ENCODE measurements at regions not wholly inside any gene's neighbourhood (a gene's known extent, or its start where the extent isn't known, plus 50 kb on each side); places are given as distances from the start of the nearest gene placed in this dataset.

GRCh38 chr17:53101706-53102105 lies 721.0 kb upstream of the KIF2B start:
- Histone ChIP-seq H3K36me3 (replicated peaks in 1 of 2; ENCODE audit: control insufficient read depth in 2 of 2, insufficient read depth in 2 of 2, low read length in 2 of 2) (no peaks in the 10 kb centered on the region), H2BK15ac (ENCODE audit: low read length) (no peak overlapping the region), H3K14ac (ENCODE audit: low read length) (no peak overlapping the region), H3K79me1 (ENCODE audit: low read depth, low read length) (no peaks in the 10 kb centered on the region), H3K27ac (replicated peaks; ENCODE audit: low read length) (no peak overlapping the region), H3K4me2 (ENCODE audit: insufficient read depth, low read length, poor library complexity, severe bottlenecking) (no peak overlapping the region), H4K91ac (ENCODE audit: low read depth, low read length, poor library complexity) (no peak overlapping the region), H2AFZ (ENCODE audit: low read length) (no peak overlapping the region), H3K4ac (ENCODE audit: low read length) (no peak overlapping the region), H2BK12ac (ENCODE audit: low read length) (no peak overlapping the region), H2BK120ac (ENCODE audit: low read depth, low read length) (no peak overlapping the region), H3K23ac (ENCODE audit: low read depth, low read length, poor library complexity) (no peak overlapping the region), H4K8ac (ENCODE audit: low read depth, low read length) (no peak overlapping the region), H2BK5ac (ENCODE audit: low read length) (no peak overlapping the region), H3K9me3 (replicated peaks in 1 of 2; ENCODE audit: control insufficient read depth in 2 of 2, insufficient read depth in 1 of 2, low read depth in 1 of 2, low read length in 2 of 2) (no peaks in the 10 kb centered on the region), H3K4me1 (ENCODE audit: control insufficient read depth in 2 of 2, insufficient read depth in 1 of 2, low read depth in 1 of 2, low read length in 2 of 2) (no peaks in the 10 kb centered on the region), H3K18ac (ENCODE audit: low read length) (no peak overlapping the region), H3K4me3 (ENCODE audit: low read length in 2 of 2) (no peak overlapping the region), H3K27me3 (ENCODE audit: control insufficient read depth in 3 of 3, insufficient read depth in 3 of 3, low read depth in 1 of 3, low read length in 3 of 3) (no peaks in the 10 kb centered on the region), H2AK5ac (ENCODE audit: low read depth, low read length) (no peak overlapping the region), H3K9ac (ENCODE audit: low read depth, low read length, poor library complexity) (no peak overlapping the region)
- WGBS, 2 donors (ENCODE audit: extremely low coverage in 2 of 2, insufficient read length in 2 of 2, insufficient replicate concordance in 1 of 2), result no CpG with 5 or more reads among the region's 2 CpGs
- no peak for DNase-seq (ENCODE audit: low spot score)

- Histone ChIP-seq H3K36me3 (replicated peaks in 1 of 2; ENCODE audit: control insufficient read depth in 2 of 2, insufficient read depth in 2 of 2, low read length in 2 of 2) (no peaks in the 10 kb centered on the region), H3K27ac (replicated peaks; ENCODE audit: low read length) (no peak overlapping the region), H3K9me3 (replicated peaks in 1 of 2; ENCODE audit: control insufficient read depth in 2 of 2, insufficient read depth in 1 of 2, low read depth in 1 of 2, low read length in 2 of 2) (no peaks in the 10 kb centered on the region), H2BK12ac (ENCODE audit: low read length) (no peak overlapping the region), H2BK15ac (ENCODE audit: low read length) (no peak overlapping the region), H3K27me3 (ENCODE audit: control insufficient read depth in 3 of 3, insufficient read depth in 3 of 3, low read depth in 1 of 3, low read length in 3 of 3) (no peaks in the 10 kb centered on the region), H3K14ac (ENCODE audit: low read length) (no peak overlapping the region), H3K4me2 (ENCODE audit: insufficient read depth, low read length, poor library complexity, severe bottlenecking) (no peak overlapping the region), H3K79me1 (ENCODE audit: low read depth, low read length) (no peaks in the 10 kb centered on the region), H3K4me1 (ENCODE audit: control insufficient read depth in 2 of 2, insufficient read depth in 1 of 2, low read depth in 1 of 2, low read length in 2 of 2) (no peaks in the 10 kb centered on the region), H3K9ac (ENCODE audit: low read depth, low read length, poor library complexity) (no peak overlapping the region), H3K23ac (ENCODE audit: low read depth, low read length, poor library complexity) (no peak overlapping the region), H4K91ac (ENCODE audit: low read depth, low read length, poor library complexity) (no peak overlapping the region), H2AK5ac (ENCODE audit: low read depth, low read length) (no peak overlapping the region), H4K8ac (ENCODE audit: low read depth, low read length) (no peak overlapping the region), H2BK120ac (ENCODE audit: low read depth, low read length) (no peak overlapping the region), H3K4me3 (ENCODE audit: low read length in 2 of 2) (no peak overlapping the region), H3K4ac (ENCODE audit: low read length) (no peak overlapping the region), H2BK5ac (ENCODE audit: low read length) (no peak overlapping the region), H3K18ac (ENCODE audit: low read length) (no peak overlapping the region), H2AFZ (ENCODE audit: low read length) (no peak overlapping the region)
- no CpG with 5 or more reads among the region's 3 CpGs for WGBS, 2 donors (ENCODE audit: extremely low coverage in 2 of 2, insufficient read length in 2 of 2, insufficient replicate concordance in 1 of 2)
- DNase-seq (ENCODE audit: low spot score), result no peak
Observed at GRCh38 chr17:53100126-53100525, 722.6 kb upstream of the KIF2B start.

GRCh38 chr17:53093391-53093790 lies 729.3 kb upstream of the KIF2B start:
- no peak overlapping the region for H3K27ac ChIP-seq (replicated peaks; ENCODE audit: low read length)
- no peak overlapping the region for H4K8ac ChIP-seq (ENCODE audit: low read depth, low read length)
- no peaks in the 10 kb centered on the region for H3K9me3 ChIP-seq (replicated peaks in 1 of 2; ENCODE audit: control insufficient read depth in 2 of 2, insufficient read depth in 1 of 2, low read depth in 1 of 2, low read length in 2 of 2)
- H3K14ac ChIP-seq (ENCODE audit: low read length), result no peak overlapping the region
- no CpG with 5 or more reads among the region's 1 CpG for WGBS, 2 donors (ENCODE audit: extremely low coverage in 2 of 2, insufficient read length in 2 of 2, insufficient replicate concordance in 1 of 2)
- H2BK5ac ChIP-seq (ENCODE audit: low read length), result no peak overlapping the region
- no peak overlapping the region for H2AK5ac ChIP-seq (ENCODE audit: low read depth, low read length)
- no peaks in the 10 kb centered on the region for H3K36me3 ChIP-seq (replicated peaks in 1 of 2; ENCODE audit: control insufficient read depth in 2 of 2, insufficient read depth in 2 of 2, low read length in 2 of 2)
- H2BK120ac ChIP-seq (ENCODE audit: low read depth, low read length), result no peak overlapping the region
- H3K4me3 ChIP-seq (ENCODE audit: low read length in 2 of 2), result no peak overlapping the region
- H3K4me1 ChIP-seq (ENCODE audit: control insufficient read depth in 2 of 2, insufficient read depth in 1 of 2, low read depth in 1 of 2, low read length in 2 of 2), result no peaks in the 10 kb centered on the region
- no peak overlapping the region for H4K91ac ChIP-seq (ENCODE audit: low read depth, low read length, poor library complexity)
- no peaks in the 10 kb centered on the region for H3K27me3 ChIP-seq (ENCODE audit: control insufficient read depth in 3 of 3, insufficient read depth in 3 of 3, low read depth in 1 of 3, low read length in 3 of 3)
- H3K23ac ChIP-seq (ENCODE audit: low read depth, low read length, poor library complexity), result no peak overlapping the region
- no peak overlapping the region for H3K18ac ChIP-seq (ENCODE audit: low read length)
- no peak overlapping the region for H3K9ac ChIP-seq (ENCODE audit: low read depth, low read length, poor library complexity)
- H3K4me2 ChIP-seq (ENCODE audit: insufficient read depth, low read length, poor library complexity, severe bottlenecking), result no peak overlapping the region
- no peak overlapping the region for H3K4ac ChIP-seq (ENCODE audit: low read length)
- no peaks in the 10 kb centered on the region for H3K79me1 ChIP-seq (ENCODE audit: low read depth, low read length)
- no peak overlapping the region for H2BK15ac ChIP-seq (ENCODE audit: low read length)
- no peak overlapping the region for H2AFZ ChIP-seq (ENCODE audit: low read length)
- no peak overlapping the region for H2BK12ac ChIP-seq (ENCODE audit: low read length)
- DNase-seq (ENCODE audit: low spot score), result no peak

- Histone ChIP-seq H3K23ac (ENCODE audit: low read depth, low read length, poor library complexity) (no peak overlapping the region), H3K27ac (replicated peaks; ENCODE audit: low read length) (no peak overlapping the region), H3K14ac (ENCODE audit: low read length) (no peak overlapping the region), H2AK5ac (ENCODE audit: low read depth, low read length) (no peak overlapping the region), H4K91ac (ENCODE audit: low read depth, low read length, poor library complexity) (no peak overlapping the region), H2BK120ac (ENCODE audit: low read depth, low read length) (no peak overlapping the region), H3K4me3 (ENCODE audit: low read length in 2 of 2) (no peak overlapping the region), H3K9me3 (replicated peaks in 1 of 2; ENCODE audit: control insufficient read depth in 2 of 2, insufficient read depth in 1 of 2, low read depth in 1 of 2, low read length in 2 of 2) (no peaks in the 10 kb centered on the region), H3K9ac (ENCODE audit: low read depth, low read length, poor library complexity) (no peak overlapping the region), H3K79me1 (ENCODE audit: low read depth, low read length) (no peaks in the 10 kb centered on the region), H2AFZ (ENCODE audit: low read length) (no peak overlapping the region), H2BK12ac (ENCODE audit: low read length) (no peak overlapping the region), H3K4ac (ENCODE audit: low read length) (no peak overlapping the region), H2BK15ac (ENCODE audit: low read length) (no peak overlapping the region), H3K18ac (ENCODE audit: low read length) (no peak overlapping the region), H2BK5ac (ENCODE audit: low read length) (no peak overlapping the region), H3K4me2 (ENCODE audit: insufficient read depth, low read length, poor library complexity, severe bottlenecking) (no peak overlapping the region), H3K27me3 (ENCODE audit: control insufficient read depth in 3 of 3, insufficient read depth in 3 of 3, low read depth in 1 of 3, low read length in 3 of 3) (no peaks in the 10 kb centered on the region), H3K4me1 (ENCODE audit: control insufficient read depth in 2 of 2, insufficient read depth in 1 of 2, low read depth in 1 of 2, low read length in 2 of 2) (no peaks in the 10 kb centered on the region), H4K8ac (ENCODE audit: low read depth, low read length) (no peak overlapping the region), H3K36me3 (replicated peaks in 1 of 2; ENCODE audit: control insufficient read depth in 2 of 2, insufficient read depth in 2 of 2, low read length in 2 of 2) (no peaks in the 10 kb centered on the region)
- no peak for DNase-seq (ENCODE audit: low spot score)
- WGBS, 2 donors (ENCODE audit: extremely low coverage in 2 of 2, insufficient read length in 2 of 2, insufficient replicate concordance in 1 of 2), result no CpG with 5 or more reads among the region's 2 CpGs
Observed at GRCh38 chr17:53092072-53092471, 730.7 kb upstream of the KIF2B start.
